ENCODE measurements at regions not wholly inside any gene's neighbourhood (a gene's known extent, or its start where the extent isn't known, plus 50 kb on each side); places are given as distances from the start of the nearest gene placed in this dataset.

DNA sequence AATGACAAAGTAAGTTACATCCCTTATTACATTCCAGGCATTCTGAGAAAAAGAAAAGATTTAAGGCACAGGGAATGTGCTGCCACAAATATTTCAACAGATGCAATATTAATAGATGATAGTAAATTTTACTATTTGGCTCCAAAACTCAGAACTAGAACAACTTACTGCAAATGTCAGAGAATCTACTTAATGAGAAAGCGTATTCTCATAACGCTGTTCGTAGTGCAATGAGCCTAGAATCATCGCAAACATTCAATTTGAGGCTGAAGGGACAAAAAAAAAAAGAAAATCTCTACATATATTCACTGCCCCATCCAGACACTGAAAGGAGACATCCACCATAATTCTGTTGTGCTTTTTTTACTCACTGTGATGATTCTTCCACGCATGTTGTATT lies 272.1 kb upstream of the DOK6 start:
- H3K9me3 ChIP-seq = peaks cover 0 to 20% (median 3%) of the 10 kb centered on the region in 12 donors
- ATAC-seq (no peak), DNase-seq (no peak)
- H3K27me3 ChIP-seq = no peaks in the 10 kb centered on the region
- no peaks in the 10 kb centered on the region for H3K36me3 ChIP-seq
- TF ChIP-seq POLR2A (IDR thresholded peaks at IDR 0.05) (no peak), CTCF (IDR thresholded peaks at IDR 0.05) (no peak)
- H3K4me3 ChIP-seq = no peak overlapping the region
- intact Hi-C loops (cut with DNase I) = no loop called here
- no peaks in the 10 kb centered on the region for H3K4me1 ChIP-seq
- WGBS, 4 donors = 70 to 92% (median 81%) methylated on average over 5 of the region's 5 CpGs
- no peak overlapping the region for H3K27ac ChIP-seq

DNA sequence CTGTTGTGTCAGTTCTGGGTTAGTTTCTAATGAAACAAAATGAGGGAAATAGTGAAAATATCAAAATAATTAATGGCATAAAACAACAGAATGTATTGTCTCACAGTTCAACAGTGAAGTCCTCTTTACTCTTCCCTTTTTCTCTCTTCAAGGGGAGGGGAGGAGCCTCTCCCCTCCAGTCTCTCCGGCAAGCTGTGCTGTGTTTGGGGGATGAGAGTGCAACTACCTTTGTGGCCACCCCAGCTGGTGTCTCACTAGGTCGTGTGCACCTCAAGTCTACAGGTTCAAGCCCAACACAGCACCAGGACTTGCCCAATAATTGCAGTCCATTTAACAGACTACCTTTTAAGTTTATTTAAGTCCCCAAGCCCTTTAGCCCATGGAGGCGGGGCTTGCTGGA lies 271.7 kb upstream of the DOK6 start:
- no peaks in the 10 kb centered on the region for H3K27me3 ChIP-seq
- peaks cover 0 to 24% (median 5%) of the 10 kb centered on the region in 12 donors for H3K9me3 ChIP-seq
- TF ChIP-seq CTCF (IDR thresholded peaks at IDR 0.05) (no peak), POLR2A (IDR thresholded peaks at IDR 0.05) (no peak)
- intact Hi-C loops (cut with DNase I) = no loop called here
- WGBS, 4 donors = 51 to 82% (median 71%) methylated on average over 3 of the region's 3 CpGs
- no peaks in the 10 kb centered on the region for H3K4me1 ChIP-seq
- H3K36me3 ChIP-seq = no peaks in the 10 kb centered on the region
- peak in 1 of 5 donors; percentile 26 for DNase-seq
- no peak for ATAC-seq
- no peak overlapping the region for H3K4me3 ChIP-seq
- no peak overlapping the region for H3K27ac ChIP-seq

GRCh38 chr18:69138088-69138487 lies 262.6 kb upstream of the DOK6 start:
- H3K9me3 ChIP-seq = peaks cover 0 to 14% (median 2%) of the 10 kb centered on the region in 12 donors
- H3K4me3 ChIP-seq = no peak overlapping the region
- H3K27me3 ChIP-seq = no peaks in the 10 kb centered on the region
- no peaks in the 10 kb centered on the region for H3K36me3 ChIP-seq
- no peak for ATAC-seq
- TF ChIP-seq POLR2A (IDR thresholded peaks at IDR 0.05) (no peak), CTCF (IDR thresholded peaks at IDR 0.05) (no peak)
- whole genome bisulfite sequencing, 4 donors = 43 to 52% (median 48%) methylated on average over 2 of the region's 2 CpGs
- H3K4me1 ChIP-seq = peaks cover 0 to 3% (median 0%) of the 10 kb centered on the region in 12 donors
- intact Hi-C loops (cut with DNase I) = no loop called here
- H3K27ac ChIP-seq = no peak overlapping the region
- no peak for DNase-seq

DNA sequence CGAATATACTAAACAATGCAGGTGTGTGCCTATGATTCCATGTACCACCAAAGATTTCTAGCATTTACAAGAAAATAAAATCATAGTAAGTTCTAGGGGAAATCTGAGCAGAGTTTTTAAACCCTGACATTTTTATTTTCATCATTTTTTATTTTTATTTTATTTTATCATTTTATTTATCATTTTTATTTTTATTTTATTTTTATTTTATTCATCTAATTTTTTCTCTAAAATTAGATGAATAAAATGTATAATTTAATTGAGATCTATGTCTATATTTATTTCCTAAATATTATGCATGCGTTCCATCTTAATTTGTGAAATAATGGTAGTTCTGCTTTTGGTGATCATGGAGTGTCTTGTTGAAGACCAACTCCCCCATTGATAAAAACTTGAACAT lies 257.6 kb upstream of the DOK6 start:
- H3K9me3 ChIP-seq = no peaks in the 10 kb centered on the region
- DNase-seq = no peak
- H3K4me1 ChIP-seq = no peaks in the 10 kb centered on the region
- H3K27ac ChIP-seq = no peak overlapping the region
- no peaks in the 10 kb centered on the region for H3K36me3 ChIP-seq
- H3K4me3 ChIP-seq = no peak overlapping the region
- H3K27me3 ChIP-seq = no peaks in the 10 kb centered on the region
- intact Hi-C loops (cut with DNase I) = no loop called here
- 92 to 94% (median 93%) methylated on average over 2 of the region's 2 CpGs for WGBS, 4 donors
- TF ChIP-seq CTCF (IDR thresholded peaks at IDR 0.05) = no peak
- no peak for TF ChIP-seq POLR2A (IDR thresholded peaks at IDR 0.05)
- no peak for ATAC-seq

Measured in heart left ventricle (tissue), 16 donors.